Endodermal cell (in vitro differentiated cells): ENCODE measurements at regions not wholly inside any gene's neighbourhood (a gene's known extent, or its start where the extent isn't known, plus 50 kb on each side); places are given as distances from the start of the nearest gene placed in this dataset.
A peak's percentile ranks its signal among the peaks of the same experiment; 100 is the strongest.
"Not testable (repeated sequence)": the region's sequence is repeated elsewhere in the genome, so short reads cannot be mapped to it uniquely, and the experiment has no call there.

Experiments
- DNase-seq: peaks from one replicate; pipeline ENCODE4 v3.0.0-alpha.2; 2017
- H3K27ac ChIP-seq: 2 replicates; pipeline ENCODE4 v1.5.1; 2013; ENCODE audit warnings: mild to moderate bottlenecking, low read depth, low read length, moderate library complexity
- H3K27me3 ChIP-seq: 2 replicates; pipeline ENCODE4 v1.6.1; 2013; ENCODE audit warnings: mild to moderate bottlenecking, low read length, moderate library complexity; ENCODE audit not compliant: insufficient read depth, control insufficient read depth, poor library complexity, severe bottlenecking
- H3K36me3 ChIP-seq: 2 replicates; pipeline ENCODE4 v1.7.0; 2013; ENCODE audit warnings: mild to moderate bottlenecking, low read length, moderate library complexity; ENCODE audit not compliant: control insufficient read depth, insufficient read depth
- H3K4me1 ChIP-seq: one replicate; pipeline ENCODE4 v1.7.0; 2013; ENCODE audit warnings: low read length; ENCODE audit not compliant: control insufficient read depth, insufficient read depth
- H3K4me3 ChIP-seq: 2 replicates; pipeline ENCODE4 v1.5.1; 2013; ENCODE audit warnings: mild to moderate bottlenecking, low read length, moderate library complexity
- H3K9ac ChIP-seq: 2 replicates; pipeline ENCODE4 v1.6.1; 2013; ENCODE audit warnings: mild to moderate bottlenecking, low read length, moderate library complexity; ENCODE audit not compliant: poor library complexity, severe bottlenecking; ENCODE audit errors: extremely low read depth
- H3K9me3 ChIP-seq: 2 replicates; pipeline ENCODE4 v1.6.1; 2013; ENCODE audit warnings: mild to moderate bottlenecking, low read length, moderate library complexity; ENCODE audit not compliant: control insufficient read depth
- H3K27ac Mint-ChIP-seq: 2 replicates; pipeline ENCODE4 v1.8.0; 2020; ENCODE audit warnings: mixed read lengths
- H3K27me3 Mint-ChIP-seq: 2 replicates; pipeline ENCODE4 v1.8.0; 2021; ENCODE audit warnings: mild to moderate bottlenecking, mixed read lengths; ENCODE audit not compliant: insufficient read depth
- H3K36me3 Mint-ChIP-seq: 2 replicates; pipeline ENCODE4 v1.8.0; 2020; ENCODE audit warnings: low read depth, mixed read lengths
- H3K4me1 Mint-ChIP-seq: 2 replicates; pipeline ENCODE4 v1.8.0; 2020; ENCODE audit warnings: mixed read lengths
- H3K4me3 Mint-ChIP-seq: 2 replicates; pipeline ENCODE4 v1.8.0; 2020; ENCODE audit warnings: mild to moderate bottlenecking, moderate library complexity, mixed read lengths
- H3K9me3 Mint-ChIP-seq: 2 replicates; pipeline ENCODE4 v1.8.0; 2020; ENCODE audit warnings: mild to moderate bottlenecking, mixed read lengths
- CTCF ChIP-seq: fragments of 200-600 bp; sonication (generic); conservative IDR thresholded peaks from 2 replicates; pipeline ENCODE4 v1.5.0; 2021; ENCODE audit warnings: antibody characterized with exemption, mild to moderate bottlenecking
- WGBS, 2 experiments: methylation state at CpG; one replicate each; pipeline versions ENCODE4 v1.1.5 to v1.1.7; 2013; ENCODE audit warnings: missing lambda C conversion rate in 2 of 2, mixed read lengths in 1 of 2; ENCODE audit not compliant: insufficient coverage in 1 of 2, insufficient read length in 1 of 2; 5-methylcytosine and 5-hydroxymethylcytosine counted together

GRCh38 chr7:91719008-91719407 lies 161.5 kb downstream of the MTERF1 start:
- Histone ChIP-seq H3K27ac (no peak overlapping the region), H3K36me3 (no peaks in the 10 kb centered on the region), H3K9me3 (peaks cover 16% of the 10 kb centered on the region), H3K9ac (peak overlapping the region; percentile 27), H3K4me1 (no peaks in the 10 kb centered on the region), H3K27me3 (no peaks in the 10 kb centered on the region), H3K4me3 (peak overlapping the region; percentile 53)
- Mint-ChIP-seq H3K9me3 (peaks cover 4% of the 10 kb centered on the region), H3K36me3 (peaks cover 5% of the 10 kb centered on the region), H3K4me3 (peak overlapping the region; percentile 33), H3K27me3 (peaks cover 2% of the 10 kb centered on the region), H3K4me1 (peaks cover 24% of the 10 kb centered on the region), H3K27ac (peak overlapping the region; percentile 83)
- no peak for DNase-seq
- TF ChIP-seq CTCF: no peak
- WGBS, 2 experiments: 87 to 100% methylated on average over 1 of the region's 1 CpG

DNA sequence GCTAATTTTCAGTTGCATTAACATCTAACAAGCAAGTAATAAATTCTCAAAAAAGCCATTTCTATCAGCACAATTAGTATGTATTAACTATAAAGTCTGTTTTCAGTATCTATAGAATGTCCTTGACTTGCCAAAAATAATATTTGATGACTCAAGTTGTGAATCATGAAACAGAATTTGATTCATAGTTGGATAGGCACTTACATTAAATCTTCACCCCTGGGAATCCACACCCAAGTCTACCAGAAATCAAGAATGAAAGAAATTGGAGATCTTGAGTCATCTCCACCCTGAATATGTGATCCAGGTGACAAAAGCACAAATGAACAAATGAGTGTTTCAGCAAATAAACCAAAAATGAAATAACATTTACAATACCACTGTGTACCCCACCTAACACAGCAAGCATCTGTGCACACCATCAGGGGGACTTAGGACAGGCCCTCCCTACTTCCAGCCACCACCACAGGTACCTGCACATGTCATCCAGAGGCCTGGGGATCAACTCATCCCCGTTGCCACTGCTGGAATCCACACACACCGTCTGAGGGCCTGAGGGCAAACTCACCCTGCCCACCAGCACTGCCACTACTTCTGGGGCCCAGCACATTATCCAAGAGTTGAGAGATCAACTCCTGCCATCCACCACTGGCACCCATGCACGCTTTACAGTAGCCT lies 160.1 kb downstream of the MTERF1 start:
- no peaks in the 10 kb centered on the region for H3K27me3 ChIP-seq
- Mint-ChIP-seq H3K27me3 (peaks cover 2% of the 10 kb centered on the region), H3K4me3 (no peak overlapping the region), H3K36me3 (peaks cover 7% of the 10 kb centered on the region), H3K4me1 (peaks cover 24% of the 10 kb centered on the region), H3K27ac (no peak overlapping the region), H3K9me3 (peaks cover 17% of the 10 kb centered on the region)
- TF ChIP-seq CTCF: no peak
- peak overlapping the region; percentile 1 for H3K4me3 ChIP-seq
- H3K27ac ChIP-seq: no peak overlapping the region
- peaks cover 16% of the 10 kb centered on the region for H3K9me3 ChIP-seq
- no peaks in the 10 kb centered on the region for H3K4me1 ChIP-seq
- no peak overlapping the region for H3K9ac ChIP-seq
- no peaks in the 10 kb centered on the region for H3K36me3 ChIP-seq
- WGBS, 2 experiments: 96 to 100% methylated on average over 2 to 3 of the region's 3 CpGs
- no peak for DNase-seq

DNA sequence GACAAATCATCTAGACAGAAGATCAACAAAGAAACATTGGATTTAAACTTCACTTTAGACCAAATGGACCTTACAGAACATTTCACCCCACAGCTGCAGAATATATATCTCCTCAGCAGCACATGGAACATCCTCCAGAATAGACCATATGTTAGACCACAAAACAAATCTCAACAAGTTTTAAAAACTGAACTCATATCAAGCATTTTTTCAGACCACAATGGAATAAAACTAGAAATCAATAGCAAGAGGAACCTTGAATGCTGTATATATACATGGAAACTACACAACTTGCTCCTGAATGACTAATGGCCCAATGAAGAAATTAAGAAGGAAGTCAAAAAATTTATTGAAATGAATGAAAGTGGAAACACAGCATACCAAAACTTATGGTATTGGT lies 157.7 kb downstream of the MTERF1 start:
- Mint-ChIP-seq H3K27me3 (peaks cover 2% of the 10 kb centered on the region), H3K27ac (no peak overlapping the region), H3K4me1 (peaks cover 18% of the 10 kb centered on the region), H3K4me3 (no peak overlapping the region), H3K9me3 (peaks cover 18% of the 10 kb centered on the region), H3K36me3 (peaks cover 7% of the 10 kb centered on the region)
- no peak for TF ChIP-seq CTCF
- no peak overlapping the region for H3K9ac ChIP-seq
- peaks cover 16% of the 10 kb centered on the region for H3K9me3 ChIP-seq
- H3K36me3 ChIP-seq: no peaks in the 10 kb centered on the region
- H3K27me3 ChIP-seq: no peaks in the 10 kb centered on the region
- no peaks in the 10 kb centered on the region for H3K4me1 ChIP-seq
- H3K4me3 ChIP-seq: no peak overlapping the region
- no peak for DNase-seq
- H3K27ac ChIP-seq: no peak overlapping the region

GRCh38 chr7:91729046-91729445 lies 151.5 kb downstream of the MTERF1 start:
- not testable (repeated sequence) for H3K36me3 ChIP-seq, H3K27me3 ChIP-seq, H3K9me3 ChIP-seq, H3K36me3 Mint-ChIP-seq, H3K4me3 Mint-ChIP-seq, H3K4me1 Mint-ChIP-seq, H3K4me1 ChIP-seq, H3K27me3 Mint-ChIP-seq, H3K27ac ChIP-seq, H3K9ac ChIP-seq, DNase-seq, H3K4me3 ChIP-seq, H3K27ac Mint-ChIP-seq
- 92 to 100% methylated on average over 1 to 2 of the region's 2 CpGs for WGBS, 2 experiments
- H3K9me3 Mint-ChIP-seq: peaks cover 14% of the 10 kb centered on the region
